Tibial nerve (tissue), 4 donors: ENCODE measurements at regions not wholly inside any gene's neighbourhood (a gene's known extent, or its start where the extent isn't known, plus 50 kb on each side); places are given as distances from the start of the nearest gene placed in this dataset.

Experiments
- CTCF ChIP-seq, 5 experiments: fragments of 200-600 bp in 3 of 5; fragments of 450-650 bp in 2 of 5; sonication (generic) in 3 of 5; IDR thresholded peaks; one replicate each; pipeline ENCODE4 v1.5.1; 2016 to 2019; ENCODE audit warnings: antibody characterized with exemption in 5 of 5, mild to moderate bottlenecking in 3 of 5, moderate library complexity in 2 of 5
- EP300 ChIP-seq, 2 donors: sonication (generic); formaldehyde crosslinking; IDR thresholded peaks; one replicate each; pipeline ENCODE4 v1.6.1; 2017; ENCODE audit warnings: antibody characterized with exemption in 2 of 2, mild to moderate bottlenecking in 1 of 2

- TF ChIP-seq CTCF (IDR thresholded peaks at IDR 0.05) (no peak), EP300 (IDR thresholded peaks at IDR 0.05) (no peak)
Observed at GRCh38 chr1:189752461-189752995, 725.1 kb downstream of the BRINP3 start.
